VCaP (cell line): ENCODE measurements at regions not wholly inside any gene's neighbourhood (a gene's known extent, or its start where the extent isn't known, plus 50 kb on each side); places are given as distances from the start of the nearest gene placed in this dataset.

Experiments
- H3K27ac ChIP-seq: fragments of 450-650 bp; 2 replicates; pipeline ENCODE4 v1.5.1; 2017
- CTCF ChIP-seq: fragments of 450-650 bp; conservative IDR thresholded peaks from 2 replicates; pipeline ENCODE4 v1.5.1; 2017; ENCODE audit warnings: mild to moderate bottlenecking, moderate library complexity

GRCh38 chr4:134408897-134409296 is 207.3 kb upstream of the PABPC4L start:
- H3K27ac ChIP-seq, result no peak overlapping the region
- TF ChIP-seq CTCF, result no peak

- no peak for TF ChIP-seq CTCF
- H3K27ac ChIP-seq, result no peak overlapping the region
Measured at GRCh38 chr4:134401798-134402197, 200.2 kb upstream of the PABPC4L start.

GRCh38 chr4:134393592-134393991 is 192.0 kb upstream of the PABPC4L start:
- no peak for TF ChIP-seq CTCF
- H3K27ac ChIP-seq, result no peak overlapping the region

GRCh38 chr4:134390319-134390718 is 188.7 kb upstream of the PABPC4L start:
- no peak overlapping the region for H3K27ac ChIP-seq
- TF ChIP-seq CTCF, result no peak

- TF ChIP-seq CTCF, result no peak
Measured at GRCh38 chr4:134388351-134388750, 186.8 kb upstream of the PABPC4L start.

GRCh38 chr4:134382478-134383227 is 181.1 kb upstream of the PABPC4L start:
- H3K27ac ChIP-seq, result no peak overlapping the region
- no peak for TF ChIP-seq CTCF

More at GRCh38 chr4:134388351-134388750, 186.8 kb upstream of the PABPC4L start:
- no peak overlapping the region for H3K27ac ChIP-seq

GRCh38 chr4:134375775-134376174 is 174.2 kb upstream of the PABPC4L start:
- TF ChIP-seq CTCF, result no peak

More at GRCh38 chr4:134375775-134376174, 174.2 kb upstream of the PABPC4L start:
- no peak overlapping the region for H3K27ac ChIP-seq
